GM21528 (cell line): ENCODE measurements at regions not wholly inside any gene's neighbourhood (a gene's known extent, or its start where the extent isn't known, plus 50 kb on each side); places are given as distances from the start of the nearest gene placed in this dataset.
"Not testable (repeated sequence)": the region's sequence is repeated elsewhere in the genome, so short reads cannot be mapped to it uniquely, and the experiment has no call there.

Experiments used
- ATAC-seq: cut with Tn5 transposase; IDR thresholded peaks from one replicate; pipeline ENCODE4 v1.9.1; 2021; ENCODE audit warnings: mild to moderate bottlenecking, moderate library complexity; ENCODE audit not compliant: unreplicated experiment, low FRiP score

- ATAC-seq = no peak
These were observed 106.5 kb upstream of the CMC1 start for GRCh38 chr3:28134792-28135375.

GRCh38 chr3:28136607-28137216, 104.7 kb upstream of the CMC1 start:
- ATAC-seq = no peak

- no peak for ATAC-seq
These were observed 103.3 kb upstream of the CMC1 start for GRCh38 chr3:28138043-28138610.

- no peak for ATAC-seq
These were observed 102.1 kb upstream of the CMC1 start for GRCh38 chr3:28139288-28139687.

GRCh38 chr3:28139967-28140634, 101.3 kb upstream of the CMC1 start:
- no peak for ATAC-seq

- ATAC-seq = no peak
These were observed 100.8 kb upstream of the CMC1 start for GRCh38 chr3:28140664-28141063.

- ATAC-seq = no peak
These were observed 91.5 kb upstream of the CMC1 start for GRCh38 chr3:28149960-28150359.

GRCh38 chr3:28150465-28151206, 90.8 kb upstream of the CMC1 start:
- no peak for ATAC-seq

- no peak for ATAC-seq
These were observed 90.2 kb upstream of the CMC1 start for GRCh38 chr3:28151207-28151550.

- peak; percentile 90 for ATAC-seq
These were observed 89.7 kb upstream of the CMC1 start for GRCh38 chr3:28151608-28152228.

- ATAC-seq = no peak
These were observed 85.8 kb upstream of the CMC1 start for GRCh38 chr3:28155631-28156030.

GRCh38 chr3:28156599-28156998, 84.8 kb upstream of the CMC1 start:
- not testable (repeated sequence) for ATAC-seq

- ATAC-seq = peak; percentile 84
These were observed 69.5 kb upstream of the CMC1 start for GRCh38 chr3:28171962-28172361.

GRCh38 chr3:28172748-28173147, 68.7 kb upstream of the CMC1 start:
- no peak for ATAC-seq

GRCh38 chr3:28173836-28174235, 67.6 kb upstream of the CMC1 start:
- ATAC-seq = no peak

- ATAC-seq = no peak
These were observed 54.7 kb upstream of the CMC1 start for GRCh38 chr3:28186748-28187147.

- ATAC-seq = no peak
These were observed 52.7 kb upstream of the CMC1 start for GRCh38 chr3:28188686-28189085.

- ATAC-seq = no peak
These were observed 50.1 kb upstream of the CMC1 start for GRCh38 chr3:28191363-28191762.
